Astrocyte of the spinal cord (primary cell): ENCODE measurements at regions not wholly inside any gene's neighbourhood (a gene's known extent, or its start where the extent isn't known, plus 50 kb on each side); places are given as distances from the start of the nearest gene placed in this dataset.
"Not testable (repeated sequence)": the region's sequence is repeated elsewhere in the genome, so short reads cannot be mapped to it uniquely, and the experiment has no call there.

Source experiments
- DNase-seq: peaks from one replicate; pipeline ENCODE4 v3.0.0; 2011; ENCODE audit warnings: low read depth, low spot score
- H3K4me3 ChIP-seq: 2 replicates; pipeline ENCODE4 v1.5.1; 2011; ENCODE audit warnings: low read depth, mild to moderate bottlenecking, low read length, moderate library complexity
- in situ Hi-C: cut with HindIII; loops from 2 replicates; pipeline ENCODE4 v1.10.0; 2017; ENCODE audit warnings: low sequenced_read_pairs
- TF ChIP-seq, protein P1 (sequence below): IDR thresholded peaks from 2 replicates; pipeline ENCODE4 v1.5.1; 2012; ENCODE audit warnings: low read depth, mild to moderate bottlenecking, low read length, inconsistent platforms

GRCh38 chr5:167381457-167381856, 910.0 kb upstream of the WWC1 start:
- TF ChIP-seq, protein P1, sequence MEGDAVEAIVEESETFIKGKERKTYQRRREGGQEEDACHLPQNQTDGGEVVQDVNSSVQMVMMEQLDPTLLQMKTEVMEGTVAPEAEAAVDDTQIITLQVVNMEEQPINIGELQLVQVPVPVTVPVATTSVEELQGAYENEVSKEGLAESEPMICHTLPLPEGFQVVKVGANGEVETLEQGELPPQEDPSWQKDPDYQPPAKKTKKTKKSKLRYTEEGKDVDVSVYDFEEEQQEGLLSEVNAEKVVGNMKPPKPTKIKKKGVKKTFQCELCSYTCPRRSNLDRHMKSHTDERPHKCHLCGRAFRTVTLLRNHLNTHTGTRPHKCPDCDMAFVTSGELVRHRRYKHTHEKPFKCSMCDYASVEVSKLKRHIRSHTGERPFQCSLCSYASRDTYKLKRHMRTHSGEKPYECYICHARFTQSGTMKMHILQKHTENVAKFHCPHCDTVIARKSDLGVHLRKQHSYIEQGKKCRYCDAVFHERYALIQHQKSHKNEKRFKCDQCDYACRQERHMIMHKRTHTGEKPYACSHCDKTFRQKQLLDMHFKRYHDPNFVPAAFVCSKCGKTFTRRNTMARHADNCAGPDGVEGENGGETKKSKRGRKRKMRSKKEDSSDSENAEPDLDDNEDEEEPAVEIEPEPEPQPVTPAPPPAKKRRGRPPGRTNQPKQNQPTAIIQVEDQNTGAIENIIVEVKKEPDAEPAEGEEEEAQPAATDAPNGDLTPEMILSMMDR = no peak
- no peak overlapping the region for H3K4me3 ChIP-seq
- DNase-seq = no peak
- in situ Hi-C loops = no loop called here

DNA sequence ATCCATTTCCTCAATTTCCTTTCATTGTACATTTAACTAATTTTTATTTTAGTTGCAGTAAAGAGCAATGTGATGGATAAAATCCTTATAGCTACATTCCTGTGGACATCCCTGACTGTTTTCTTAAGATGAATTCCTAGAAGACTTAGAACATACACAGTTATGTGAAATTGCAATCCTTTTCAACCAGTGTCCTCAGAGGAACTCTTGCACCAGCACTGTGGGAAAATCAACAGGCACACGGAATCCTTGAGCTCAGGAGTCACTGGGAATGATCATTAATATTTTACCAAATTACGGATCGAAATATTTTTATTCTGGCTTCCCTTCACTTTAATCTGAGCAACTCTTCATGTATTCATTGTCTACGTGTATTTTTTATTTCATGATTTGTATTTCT, 901.9 kb upstream of the WWC1 start:
- in situ Hi-C loops = no loop called here
- no peak for DNase-seq
- TF ChIP-seq, protein P1 = no peak
- H3K4me3 ChIP-seq = no peak overlapping the region

DNA sequence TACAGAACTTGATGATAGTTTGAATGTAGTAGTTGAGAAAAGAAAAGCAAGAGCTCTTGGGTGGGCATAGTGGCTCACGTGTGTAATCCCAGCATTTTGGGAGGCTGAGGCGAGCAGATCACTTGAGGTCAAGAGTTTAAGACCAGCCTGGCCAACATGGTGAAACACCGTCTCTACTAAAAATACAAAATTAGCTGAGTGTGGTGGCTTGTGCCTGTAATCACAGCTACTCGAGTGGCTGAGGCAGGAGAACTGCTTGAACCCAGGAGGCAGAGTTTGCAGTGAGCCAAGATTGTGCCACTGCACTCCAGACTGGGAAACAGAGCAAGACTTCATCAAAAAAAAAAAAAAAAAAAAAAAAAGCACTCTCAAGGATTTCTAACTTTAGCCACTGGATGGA, 900.2 kb upstream of the WWC1 start:
- in situ Hi-C loops, H3K4me3 ChIP-seq, DNase-seq: not testable (repeated sequence)

GRCh38 chr5:167392240-167392639, 899.2 kb upstream of the WWC1 start:
- no peak overlapping the region for H3K4me3 ChIP-seq
- in situ Hi-C loops = no loop called here
- DNase-seq = no peak
- TF ChIP-seq, protein P1 = no peak

- TF ChIP-seq, protein P1 = no peak
- no peak overlapping the region for H3K4me3 ChIP-seq
- no peak for DNase-seq
- in situ Hi-C loops = no loop called here
Measured at GRCh38 chr5:167393358-167393757, 898.1 kb upstream of the WWC1 start.

GRCh38 chr5:167402671-167403070, 888.8 kb upstream of the WWC1 start:
- TF ChIP-seq, protein P1 = no peak
- no peak overlapping the region for H3K4me3 ChIP-seq
- in situ Hi-C loops = no loop called here
- no peak for DNase-seq

DNA sequence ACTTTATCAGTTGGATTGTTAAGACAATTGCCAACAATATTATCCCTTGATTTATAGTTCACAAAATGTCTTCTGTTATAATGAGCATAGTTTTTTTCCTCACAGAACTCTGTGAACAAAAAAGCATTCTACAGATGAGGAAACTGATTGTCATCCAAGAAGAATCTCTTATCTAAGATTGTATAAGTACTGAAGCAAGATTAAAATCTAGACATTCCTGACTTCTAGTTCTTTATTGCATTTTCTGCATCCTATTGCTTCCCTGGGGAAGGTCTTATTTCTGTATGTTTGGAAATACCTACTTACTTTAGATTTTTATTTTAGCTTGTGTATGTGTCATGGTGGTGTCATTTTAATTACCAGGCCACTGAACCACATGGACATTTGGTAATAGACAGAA, 884.9 kb upstream of the WWC1 start:
- in situ Hi-C loops = no loop called here
- DNase-seq = no peak
- H3K4me3 ChIP-seq = no peak overlapping the region
- TF ChIP-seq, protein P1 = no peak
